ENCODE measurements at regions not wholly inside any gene's neighbourhood (a gene's known extent, or its start where the extent isn't known, plus 50 kb on each side); places are given as distances from the start of the nearest gene placed in this dataset.
"Not testable (repeated sequence)": the region's sequence is repeated elsewhere in the genome, so short reads cannot be mapped to it uniquely, and the experiment has no call there.

- no peak for DNase-seq
Observed at GRCh38 chr9:3658964-3659363, 133.2 kb upstream of the RFX3 start.

GRCh38 chr9:3656224-3656623, 130.4 kb upstream of the RFX3 start:
- DNase-seq = no peak

- DNase-seq = no peak
Observed at GRCh38 chr9:3650994-3651622, 125.3 kb upstream of the RFX3 start.

GRCh38 chr9:3648722-3649246, 123.0 kb upstream of the RFX3 start:
- DNase-seq = no peak

- no peak for DNase-seq
Observed at GRCh38 chr9:3648266-3648665, 122.5 kb upstream of the RFX3 start.

- DNase-seq = no peak
Observed at GRCh38 chr9:3647652-3648051, 121.9 kb upstream of the RFX3 start.

GRCh38 chr9:3646226-3646625, 120.4 kb upstream of the RFX3 start:
- no peak for DNase-seq

GRCh38 chr9:3642075-3642474, 116.3 kb upstream of the RFX3 start:
- not testable (repeated sequence) for DNase-seq

GRCh38 chr9:3629495-3629894, 103.7 kb upstream of the RFX3 start:
- no peak for DNase-seq

- no peak for DNase-seq
Observed at GRCh38 chr9:3628239-3628638, 102.4 kb upstream of the RFX3 start.

- no peak for DNase-seq
Observed at GRCh38 chr9:3608011-3608410, 82.2 kb upstream of the RFX3 start.

GRCh38 chr9:3600672-3601071, 74.9 kb upstream of the RFX3 start:
- DNase-seq = no peak

GRCh38 chr9:3597792-3598191, 72.0 kb upstream of the RFX3 start:
- DNase-seq = no peak

- no peak for DNase-seq
Observed at GRCh38 chr9:3586066-3586465, 60.3 kb upstream of the RFX3 start.

- no peak for DNase-seq
Observed at GRCh38 chr9:3585606-3586005, 59.8 kb upstream of the RFX3 start.

- DNase-seq = no peak
Observed at GRCh38 chr9:3578786-3579185, 53.0 kb upstream of the RFX3 start.

GRCh38 chr9:3576328-3576727, 50.5 kb upstream of the RFX3 start:
- no peak for DNase-seq

GRCh38 chr9:3575821-3576220, 50.0 kb upstream of the RFX3 start:
- no peak for DNase-seq
